Loucy (cell line): ENCODE measurements at regions not wholly inside any gene's neighbourhood (a gene's known extent, or its start where the extent isn't known, plus 50 kb on each side); places are given as distances from the start of the nearest gene placed in this dataset.

ENCODE experiments used
- H2AFZ ChIP-seq: fragments of 200-600 bp; sonication (generic); 2 replicates; pipeline ENCODE4 v1.6.0; 2016; ENCODE audit warnings: antibody characterized with exemption, mild to moderate bottlenecking, low read length, moderate library complexity
- H3F3A ChIP-seq: fragments of 200-600 bp; 2 replicates; pipeline ENCODE4 v1.6.0; 2016; ENCODE audit warnings: antibody characterized with exemption, low read depth, mild to moderate bottlenecking
- H3K27me3 ChIP-seq: fragments of 200-600 bp; sonication (generic); 2 replicates; pipeline ENCODE4 v1.6.1; 2014; ENCODE audit warnings: low read length, mild to moderate bottlenecking; ENCODE audit not compliant: insufficient read depth, poor library complexity, severe bottlenecking
- H3K36me3 ChIP-seq: fragments of 200-600 bp; sonication (generic); 2 replicates; pipeline ENCODE4 v1.6.1; 2016; ENCODE audit warnings: low read length; ENCODE audit not compliant: insufficient read depth
- H3K4me1 ChIP-seq: fragments of 200-600 bp; sonication (generic); 2 replicates; pipeline ENCODE4 v1.5.1; 2014; ENCODE audit warnings: low read length, mild to moderate bottlenecking; ENCODE audit not compliant: insufficient read depth, poor library complexity, severe bottlenecking
- H3K4me2 ChIP-seq: fragments of 200-600 bp; sonication (generic); 2 replicates; pipeline ENCODE4 v1.6.0; 2014; ENCODE audit warnings: antibody characterized with exemption, low read length, low read depth, mild to moderate bottlenecking; ENCODE audit not compliant: poor library complexity, severe bottlenecking
- H3K4me3 ChIP-seq: fragments of 200-600 bp; sonication (generic); 2 replicates; pipeline ENCODE4 v1.5.1; 2014; ENCODE audit warnings: low read length, mild to moderate bottlenecking, mixed read lengths; ENCODE audit not compliant: poor library complexity, severe bottlenecking
- H3K79me2 ChIP-seq: fragments of 200-600 bp; sonication (generic); 2 replicates; pipeline ENCODE4 v1.6.1; 2014; ENCODE audit warnings: low read length; ENCODE audit not compliant: insufficient read depth
- H3K9ac ChIP-seq: fragments of 200-600 bp; sonication (generic); 2 replicates; pipeline ENCODE4 v1.6.0; 2014; ENCODE audit warnings: mild to moderate bottlenecking, low read depth, low read length, moderate library complexity; ENCODE audit not compliant: poor library complexity, severe bottlenecking
- H3K9me2 ChIP-seq: fragments of 200-600 bp; sonication (generic); replicated peaks from 2 replicates; pipeline ENCODE4 v1.6.1; 2016; ENCODE audit warnings: low read depth, low read length, mixed read lengths
- H3K9me3 ChIP-seq: fragments of 200-600 bp; sonication (generic); 2 replicates; pipeline ENCODE4 v1.6.1; 2014; ENCODE audit warnings: mild to moderate bottlenecking, antibody characterized with exemption, low read length, low read depth; ENCODE audit not compliant: insufficient read depth
- H4K20me1 ChIP-seq: fragments of 200-600 bp; sonication (generic); 2 replicates; pipeline ENCODE4 v1.6.0; 2014; ENCODE audit warnings: antibody characterized with exemption, low read length, mild to moderate bottlenecking; ENCODE audit not compliant: insufficient read depth, poor library complexity, severe bottlenecking
- EZH2phosphoT487 ChIP-seq: fragments of 200-600 bp; IDR thresholded peaks from 2 replicates; pipeline ENCODE4 v1.6.1; 2018; ENCODE audit warnings: antibody characterized with exemption, mild to moderate bottlenecking, moderate library complexity, borderline replicate concordance
- TF ChIP-seq, protein P1 (sequence below): fragments of 200-600 bp; sonication (generic); conservative IDR thresholded peaks from 2 replicates; pipeline ENCODE4 v1.5.1; 2014; ENCODE audit warnings: mild to moderate bottlenecking, antibody characterized with exemption, low read length

DNA sequence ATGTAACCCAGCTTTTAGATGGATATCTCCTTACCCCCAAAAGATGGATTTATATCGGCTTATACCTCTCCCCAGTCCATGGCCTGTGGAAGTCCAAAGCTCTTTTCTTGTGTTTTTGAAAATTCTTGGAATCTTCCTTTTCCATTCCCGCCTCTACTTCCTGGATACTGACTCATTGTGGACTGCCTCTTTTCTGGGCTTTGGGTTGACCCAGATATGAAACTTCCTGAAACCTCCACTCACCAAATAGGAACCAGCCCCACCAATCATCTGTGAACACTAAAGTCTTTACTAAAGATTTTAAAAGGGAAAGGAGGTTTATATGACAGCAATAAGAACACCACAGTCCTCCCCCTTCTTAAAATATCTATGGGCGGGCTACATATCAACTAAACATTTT lies 163.4 kb upstream of the SYN3 start:
- no peak overlapping the region for H3K9ac ChIP-seq
- H3K9me2 ChIP-seq: no peaks in the 10 kb centered on the region
- H3K4me2 ChIP-seq: no peak overlapping the region
- no peaks in the 10 kb centered on the region for H3K79me2 ChIP-seq
- no peaks in the 10 kb centered on the region for H4K20me1 ChIP-seq
- H3K9me3 ChIP-seq: peaks cover 3% of the 10 kb centered on the region; the same call in 1 of the 2 replicates
- H3K27me3 ChIP-seq: no peaks in the 10 kb centered on the region
- H2AFZ ChIP-seq: no peak overlapping the region
- TF ChIP-seq, protein P1, sequence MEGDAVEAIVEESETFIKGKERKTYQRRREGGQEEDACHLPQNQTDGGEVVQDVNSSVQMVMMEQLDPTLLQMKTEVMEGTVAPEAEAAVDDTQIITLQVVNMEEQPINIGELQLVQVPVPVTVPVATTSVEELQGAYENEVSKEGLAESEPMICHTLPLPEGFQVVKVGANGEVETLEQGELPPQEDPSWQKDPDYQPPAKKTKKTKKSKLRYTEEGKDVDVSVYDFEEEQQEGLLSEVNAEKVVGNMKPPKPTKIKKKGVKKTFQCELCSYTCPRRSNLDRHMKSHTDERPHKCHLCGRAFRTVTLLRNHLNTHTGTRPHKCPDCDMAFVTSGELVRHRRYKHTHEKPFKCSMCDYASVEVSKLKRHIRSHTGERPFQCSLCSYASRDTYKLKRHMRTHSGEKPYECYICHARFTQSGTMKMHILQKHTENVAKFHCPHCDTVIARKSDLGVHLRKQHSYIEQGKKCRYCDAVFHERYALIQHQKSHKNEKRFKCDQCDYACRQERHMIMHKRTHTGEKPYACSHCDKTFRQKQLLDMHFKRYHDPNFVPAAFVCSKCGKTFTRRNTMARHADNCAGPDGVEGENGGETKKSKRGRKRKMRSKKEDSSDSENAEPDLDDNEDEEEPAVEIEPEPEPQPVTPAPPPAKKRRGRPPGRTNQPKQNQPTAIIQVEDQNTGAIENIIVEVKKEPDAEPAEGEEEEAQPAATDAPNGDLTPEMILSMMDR: no peak
- no peak for TF ChIP-seq EZH2phosphoT487
- no peaks in the 10 kb centered on the region for H3K36me3 ChIP-seq
- H3K4me1 ChIP-seq: no peaks in the 10 kb centered on the region
- no peaks in the 10 kb centered on the region for H3F3A ChIP-seq
- no peak overlapping the region for H3K4me3 ChIP-seq

DNA sequence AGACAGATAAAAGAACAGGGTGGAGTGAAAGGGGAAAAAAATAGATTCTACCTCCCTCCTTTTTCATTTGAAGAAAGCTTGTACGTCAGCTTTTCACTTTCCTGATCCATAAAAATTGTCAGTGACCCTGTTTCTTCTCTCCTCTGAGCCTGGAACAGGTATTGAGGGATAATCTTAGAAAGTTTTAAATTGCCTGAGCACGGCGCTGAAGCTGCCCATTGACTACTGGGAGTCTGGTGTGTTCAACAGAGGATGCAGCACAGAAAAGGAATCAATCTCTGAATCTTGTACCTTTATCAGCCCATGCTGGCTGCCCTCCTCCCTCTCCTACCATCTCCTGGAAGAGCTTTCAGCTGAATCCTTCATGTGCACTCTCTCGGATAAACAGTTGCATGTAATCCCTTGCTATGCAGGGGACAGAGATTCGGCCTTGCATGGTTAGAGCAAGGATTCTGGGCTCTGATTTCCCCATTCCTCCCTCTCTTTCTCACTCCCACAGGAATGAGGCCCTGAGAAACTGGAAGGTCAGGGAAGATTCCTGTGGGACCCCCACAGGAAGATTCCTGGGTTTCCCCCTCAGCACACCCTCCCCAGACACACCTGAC lies 162.4 kb upstream of the SYN3 start:
- TF ChIP-seq, protein P1: no peak
- no peak for TF ChIP-seq EZH2phosphoT487
- no peaks in the 10 kb centered on the region for H3K9me2 ChIP-seq
- H3K79me2 ChIP-seq: no peaks in the 10 kb centered on the region
- no peaks in the 10 kb centered on the region for H4K20me1 ChIP-seq
- no peak overlapping the region for H3K4me3 ChIP-seq
- no peak overlapping the region for H3K9ac ChIP-seq
- no peaks in the 10 kb centered on the region for H3K27me3 ChIP-seq
- no peak overlapping the region for H3K4me2 ChIP-seq
- no peaks in the 10 kb centered on the region for H3K4me1 ChIP-seq
- no peaks in the 10 kb centered on the region for H3K36me3 ChIP-seq
- peaks cover 3% of the 10 kb centered on the region; the same call in 1 of the 2 replicates for H3K9me3 ChIP-seq
- no peak overlapping the region for H2AFZ ChIP-seq
- no peaks in the 10 kb centered on the region for H3F3A ChIP-seq

DNA sequence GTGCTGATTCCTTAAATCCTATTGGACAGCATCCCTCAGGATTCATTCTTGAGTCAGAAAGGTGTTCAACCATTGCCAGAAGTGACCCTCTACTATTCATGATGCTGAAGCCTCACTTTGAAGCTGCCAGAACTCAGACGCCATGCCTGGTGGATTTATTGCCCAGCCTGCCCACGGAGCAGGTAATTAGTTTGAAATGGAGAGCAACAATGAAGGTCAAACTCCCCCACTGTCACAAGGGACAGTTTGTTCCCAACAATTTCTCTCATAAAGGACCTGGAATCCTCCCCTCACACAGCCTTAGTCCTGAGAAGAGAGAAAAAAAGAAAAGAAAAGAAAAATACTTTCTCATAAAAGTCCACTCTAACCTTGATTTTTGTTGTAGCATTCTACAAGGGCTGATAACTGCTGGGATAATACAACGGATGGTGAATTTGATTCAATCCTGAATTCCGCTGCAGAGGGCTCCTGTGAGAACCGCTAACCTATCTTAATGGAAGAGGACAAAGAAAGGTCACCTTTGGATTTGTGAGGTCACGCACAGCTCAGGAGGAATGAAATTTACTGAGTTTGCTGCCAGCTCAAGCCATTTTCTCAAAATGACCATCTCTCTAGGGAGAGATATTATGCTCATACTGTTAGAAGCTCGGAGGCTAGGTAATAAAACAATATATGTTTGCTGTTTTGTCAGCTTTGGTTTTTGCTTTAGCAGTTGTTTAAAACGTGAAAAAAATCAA lies 161.6 kb upstream of the SYN3 start:
- Histone ChIP-seq H2AFZ (no peak overlapping the region), H3K79me2 (no peaks in the 10 kb centered on the region), H3K4me2 (no peak overlapping the region), H3K9me2 (no peaks in the 10 kb centered on the region), H3F3A (no peaks in the 10 kb centered on the region), H3K9ac (no peak overlapping the region), H3K36me3 (no peaks in the 10 kb centered on the region), H4K20me1 (no peaks in the 10 kb centered on the region), H3K9me3 (peaks cover 3% of the 10 kb centered on the region; the same call in 1 of the 2 replicates), H3K4me1 (no peaks in the 10 kb centered on the region), H3K4me3 (no peak overlapping the region), H3K27me3 (no peaks in the 10 kb centered on the region)
- TF ChIP-seq EZH2phosphoT487: no peak
- TF ChIP-seq, protein P1: no peak
